ENCODE measurements at regions not wholly inside any gene's neighbourhood (a gene's known extent, or its start where the extent isn't known, plus 50 kb on each side); places are given as distances from the start of the nearest gene placed in this dataset.

GRCh38 chr6:23325065-23325464, 755.7 kb downstream of the HDGFL1 start:
- Histone ChIP-seq H3K9me3 (ENCODE audit: low read depth, low read length) (no peaks in the 10 kb centered on the region), H3K4me2 (ENCODE audit: insufficient read depth, low read length) (no peak overlapping the region), H3K36me3 (ENCODE audit: insufficient read depth, low read length) (no peaks in the 10 kb centered on the region), H3K4me1 (ENCODE audit: insufficient read depth, low read length) (no peaks in the 10 kb centered on the region), H3K27ac (ENCODE audit: low read depth, low read length) (no peak overlapping the region), H2AFZ (ENCODE audit: low read length) (no peak overlapping the region), H3K27me3 (ENCODE audit: insufficient read depth, low read length) (no peaks in the 10 kb centered on the region), H3K4me3 (ENCODE audit: insufficient read depth, low read length) (no peak overlapping the region), H3K79me2 (ENCODE audit: insufficient read depth, low read length) (no peaks in the 10 kb centered on the region), H4K20me1 (ENCODE audit: insufficient read depth, low read length) (no peaks in the 10 kb centered on the region)
- no peak for DNase-seq (ENCODE audit: insufficient read length, low spot score, missing footprints)
- TF ChIP-seq CTCF (IDR thresholded peaks at IDR 0.05; ENCODE audit: extremely low read depth, low read depth, low read length) = no peak

DNA sequence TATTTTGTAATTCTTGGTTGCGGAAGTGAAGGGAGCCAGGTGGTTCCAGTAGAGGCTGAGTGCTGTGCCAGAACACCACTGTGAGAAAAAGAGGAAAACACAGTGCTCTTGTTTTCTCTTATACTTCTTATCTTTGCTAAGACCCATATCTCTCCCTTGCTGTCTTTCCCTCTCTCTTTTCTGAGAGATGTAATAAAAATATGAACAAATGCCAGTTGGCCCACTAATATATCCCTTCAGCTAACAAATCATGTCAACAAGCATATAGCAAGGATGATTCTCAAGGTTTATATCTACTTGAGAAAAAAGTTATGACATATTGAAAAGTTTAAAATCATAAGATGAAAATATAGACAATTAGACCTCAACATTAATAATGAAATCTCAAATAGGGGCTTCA, 758.3 kb downstream of the HDGFL1 start:
- H3K79me2 ChIP-seq (ENCODE audit: insufficient read depth, low read length) = no peaks in the 10 kb centered on the region
- H2AFZ ChIP-seq (ENCODE audit: low read length) = no peak overlapping the region
- no peaks in the 10 kb centered on the region for H3K4me1 ChIP-seq (ENCODE audit: insufficient read depth, low read length)
- TF ChIP-seq CTCF (IDR thresholded peaks at IDR 0.05; ENCODE audit: extremely low read depth, low read depth, low read length) = no peak
- H3K4me3 ChIP-seq (ENCODE audit: insufficient read depth, low read length) = no peak overlapping the region
- H3K27ac ChIP-seq (ENCODE audit: low read depth, low read length) = no peak overlapping the region
- no peaks in the 10 kb centered on the region for H3K36me3 ChIP-seq (ENCODE audit: insufficient read depth, low read length)
- no peak overlapping the region for H3K4me2 ChIP-seq (ENCODE audit: insufficient read depth, low read length)
- H3K27me3 ChIP-seq (ENCODE audit: insufficient read depth, low read length) = no peaks in the 10 kb centered on the region
- H4K20me1 ChIP-seq (ENCODE audit: insufficient read depth, low read length) = no peaks in the 10 kb centered on the region
- no peak for DNase-seq (ENCODE audit: insufficient read length, low spot score, missing footprints)
- no peaks in the 10 kb centered on the region for H3K9me3 ChIP-seq (ENCODE audit: low read depth, low read length)

DNA sequence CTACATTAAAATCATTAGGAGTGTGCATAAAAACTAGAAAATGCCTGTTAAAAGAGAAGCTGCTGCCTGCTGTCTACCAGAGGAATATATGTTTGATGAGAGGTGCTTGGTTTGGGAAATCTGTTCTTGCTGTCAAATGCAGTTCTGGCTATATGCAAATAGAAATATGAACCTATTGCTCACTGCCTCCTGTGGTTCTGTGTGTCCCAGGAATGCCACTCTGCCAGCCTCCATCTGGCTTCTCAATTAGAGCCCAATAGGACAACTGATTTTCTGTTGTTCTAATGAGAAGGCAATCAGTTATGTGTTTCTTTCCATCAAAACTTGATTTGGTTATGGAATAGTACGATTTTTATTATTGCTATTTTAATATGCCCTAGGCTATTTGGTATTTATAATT, 759.7 kb downstream of the HDGFL1 start:
- Histone ChIP-seq H2AFZ (ENCODE audit: low read length) (no peak overlapping the region), H3K36me3 (ENCODE audit: insufficient read depth, low read length) (no peaks in the 10 kb centered on the region), H3K79me2 (ENCODE audit: insufficient read depth, low read length) (no peaks in the 10 kb centered on the region), H3K27me3 (ENCODE audit: insufficient read depth, low read length) (no peaks in the 10 kb centered on the region), H3K9me3 (ENCODE audit: low read depth, low read length) (no peaks in the 10 kb centered on the region), H3K4me1 (ENCODE audit: insufficient read depth, low read length) (no peaks in the 10 kb centered on the region), H4K20me1 (ENCODE audit: insufficient read depth, low read length) (no peaks in the 10 kb centered on the region), H3K4me3 (ENCODE audit: insufficient read depth, low read length) (no peak overlapping the region), H3K27ac (ENCODE audit: low read depth, low read length) (no peak overlapping the region), H3K4me2 (ENCODE audit: insufficient read depth, low read length) (no peak overlapping the region)
- no peak for DNase-seq (ENCODE audit: insufficient read length, low spot score, missing footprints)
- TF ChIP-seq CTCF (IDR thresholded peaks at IDR 0.05; ENCODE audit: extremely low read depth, low read depth, low read length) = no peak

GRCh38 chr6:23330632-23331031, 761.3 kb downstream of the HDGFL1 start:
- no peak overlapping the region for H3K4me3 ChIP-seq (ENCODE audit: insufficient read depth, low read length)
- no peaks in the 10 kb centered on the region for H3K27me3 ChIP-seq (ENCODE audit: insufficient read depth, low read length)
- no peak overlapping the region for H2AFZ ChIP-seq (ENCODE audit: low read length)
- no peak overlapping the region for H3K4me2 ChIP-seq (ENCODE audit: insufficient read depth, low read length)
- H3K9me3 ChIP-seq (ENCODE audit: low read depth, low read length) = no peaks in the 10 kb centered on the region
- DNase-seq (ENCODE audit: insufficient read length, low spot score, missing footprints) = no peak
- no peaks in the 10 kb centered on the region for H4K20me1 ChIP-seq (ENCODE audit: insufficient read depth, low read length)
- no peaks in the 10 kb centered on the region for H3K79me2 ChIP-seq (ENCODE audit: insufficient read depth, low read length)
- H3K36me3 ChIP-seq (ENCODE audit: insufficient read depth, low read length) = no peaks in the 10 kb centered on the region
- no peak for TF ChIP-seq CTCF (IDR thresholded peaks at IDR 0.05; ENCODE audit: extremely low read depth, low read depth, low read length)
- no peak overlapping the region for H3K27ac ChIP-seq (ENCODE audit: low read depth, low read length)
- no peaks in the 10 kb centered on the region for H3K4me1 ChIP-seq (ENCODE audit: insufficient read depth, low read length)

All from osteoblast (primary cell).